ENCODE measurements at regions not wholly inside any gene's neighbourhood (a gene's known extent, or its start where the extent isn't known, plus 50 kb on each side); places are given as distances from the start of the nearest gene placed in this dataset.

GRCh38 chr11:103798026-103798425 is 238.4 kb upstream of the DDI1 start:
- no TSS peak for BruUV-seq (replicated peaks)
- CTCF ChIA-PET = interaction anchor here (0.7 kb wide), 1 partner anchor 1319 kb away, joined by 4 read pairs; no protein-coding TSS in a partner anchor

GRCh38 chr11:103798446-103798845 is 238.0 kb upstream of the DDI1 start:
- Mint-ChIP-seq H3K4me1 (ENCODE audit: low read depth, unreplicated experiment) (peaks cover 6% of the 10 kb centered on the region), H3K36me3 (ENCODE audit: insufficient read depth, unreplicated experiment) (no peaks in the 10 kb centered on the region), H3K27me3 (ENCODE audit: insufficient read depth, unreplicated experiment) (no peaks in the 10 kb centered on the region), H3K27ac (ENCODE audit: unreplicated experiment) (no peak overlapping the region), H3K4me3 (ENCODE audit: unreplicated experiment) (no peak overlapping the region), H3K9me3 (ENCODE audit: unreplicated experiment) (peaks cover under 1% of the 10 kb centered on the region)
- ChIA-PET CTCF (interaction anchor here (0.7 kb wide), 1 partner anchor 1319 kb away, joined by 4 read pairs; no protein-coding TSS in a partner anchor), POLR2A (no interaction called here)
- BruUV-seq (replicated peaks) = no TSS peak
- no peak for TF ChIP-seq CTCF (IDR thresholded peaks at IDR 0.05; ENCODE audit: insufficient read depth in 1 of 2, low read depth in 1 of 2, low read length in 1 of 2, severe bottlenecking in 1 of 2, unreplicated experiment in 1 of 2)
- no peak overlapping the region for H3K4me3 ChIP-seq (ENCODE audit: low read depth, low read length)
- H3K27me3 ChIP-seq (replicated peaks; ENCODE audit: control insufficient read depth, insufficient read depth, low read length) = no peaks in the 10 kb centered on the region
- intact Hi-C loops (cut with micrococcal nuclease; ENCODE audit: unreplicated experiment) = no loop called here
- H3K4me1 ChIP-seq = peaks cover 13% of the 10 kb centered on the region
- H3K9me3 ChIP-seq = no peaks in the 10 kb centered on the region
- DNase-seq = no peak
- H3K36me3 ChIP-seq (ENCODE audit: control insufficient read depth, insufficient read depth, low read length) = no peaks in the 10 kb centered on the region

More at GRCh38 chr11:103798026-103798425, 238.4 kb upstream of the DDI1 start:
- Histone ChIP-seq H3K36me3 (ENCODE audit: control insufficient read depth, insufficient read depth, low read length) (no peaks in the 10 kb centered on the region), H3K9me3 (no peaks in the 10 kb centered on the region), H3K4me1 (peaks cover 13% of the 10 kb centered on the region), H3K4me3 (ENCODE audit: low read depth, low read length) (no peak overlapping the region), H3K27me3 (replicated peaks; ENCODE audit: control insufficient read depth, insufficient read depth, low read length) (no peaks in the 10 kb centered on the region)
- no peaks in the 10 kb centered on the region for H3K36me3 Mint-ChIP-seq (ENCODE audit: insufficient read depth, unreplicated experiment)
- peaks cover 4% of the 10 kb centered on the region for H3K9me3 Mint-ChIP-seq (ENCODE audit: unreplicated experiment)
- TF ChIP-seq CTCF (IDR thresholded peaks at IDR 0.05; ENCODE audit: insufficient read depth in 1 of 2, low read depth in 1 of 2, low read length in 1 of 2, severe bottlenecking in 1 of 2, unreplicated experiment in 1 of 2) = no peak
- intact Hi-C loops (cut with micrococcal nuclease; ENCODE audit: unreplicated experiment) = no loop called here
- H3K27ac Mint-ChIP-seq (ENCODE audit: unreplicated experiment) = no peak overlapping the region
- POLR2A ChIA-PET = no interaction called here
- no peak overlapping the region for H3K4me3 Mint-ChIP-seq (ENCODE audit: unreplicated experiment)
- H3K4me1 Mint-ChIP-seq (ENCODE audit: low read depth, unreplicated experiment) = peaks cover 6% of the 10 kb centered on the region
- no peaks in the 10 kb centered on the region for H3K27me3 Mint-ChIP-seq (ENCODE audit: insufficient read depth, unreplicated experiment)
- DNase-seq = no peak

- no peaks in the 10 kb centered on the region for H3K27me3 ChIP-seq (replicated peaks; ENCODE audit: control insufficient read depth, insufficient read depth, low read length)
- DNase-seq = no peak
- no peak for TF ChIP-seq CTCF (IDR thresholded peaks at IDR 0.05; ENCODE audit: insufficient read depth in 1 of 2, low read depth in 1 of 2, low read length in 1 of 2, severe bottlenecking in 1 of 2, unreplicated experiment in 1 of 2)
- peaks cover 10% of the 10 kb centered on the region for H3K9me3 Mint-ChIP-seq (ENCODE audit: unreplicated experiment)
- H3K27me3 Mint-ChIP-seq (ENCODE audit: insufficient read depth, unreplicated experiment) = no peaks in the 10 kb centered on the region
- intact Hi-C loops (cut with micrococcal nuclease; ENCODE audit: unreplicated experiment) = no loop called here
- ChIA-PET POLR2A (no interaction called here), CTCF (no interaction called here)
- H3K36me3 Mint-ChIP-seq (ENCODE audit: insufficient read depth, unreplicated experiment) = no peaks in the 10 kb centered on the region
- no peak overlapping the region for H3K27ac Mint-ChIP-seq (ENCODE audit: unreplicated experiment)
- no peaks in the 10 kb centered on the region for H3K9me3 ChIP-seq
- no peak overlapping the region for H3K4me3 ChIP-seq (ENCODE audit: low read depth, low read length)
- H3K36me3 ChIP-seq (ENCODE audit: control insufficient read depth, insufficient read depth, low read length) = no peaks in the 10 kb centered on the region
- BruUV-seq (replicated peaks) = no TSS peak
- peaks cover 31% of the 10 kb centered on the region for H3K4me1 ChIP-seq
- peaks cover 18% of the 10 kb centered on the region for H3K4me1 Mint-ChIP-seq (ENCODE audit: low read depth, unreplicated experiment)
- no peak overlapping the region for H3K4me3 Mint-ChIP-seq (ENCODE audit: unreplicated experiment)
Measured at GRCh38 chr11:103800406-103801114, 235.9 kb upstream of the DDI1 start.
